Mucosa of descending colon (tissue), 3 donors: ENCODE measurements at regions not wholly inside any gene's neighbourhood (a gene's known extent, or its start where the extent isn't known, plus 50 kb on each side); places are given as distances from the start of the nearest gene placed in this dataset.

Experiments
- ATAC-seq: fragments of 200-7000 bp; cut with Tn5 transposase; one replicate; pipeline ENCODE4 v1.9.1; 2020; ENCODE audit warnings: mild to moderate bottlenecking, moderate library complexity
- DNase-seq, 3 donors: peaks; one replicate each; pipeline ENCODE4 v3.0.0-alpha.2; 2020
- H3K36me3 ChIP-seq: fragments of 200-600 bp; one replicate; pipeline ENCODE4 v1.8.0; 2021; ENCODE audit warnings: low read depth, mild to moderate bottlenecking
- H3K4me1 ChIP-seq: fragments of 200-600 bp; one replicate; pipeline ENCODE4 v1.8.0; 2021; ENCODE audit warnings: low read depth, mild to moderate bottlenecking
- H3K4me3 ChIP-seq: fragments of 200-600 bp; one replicate; pipeline ENCODE4 v1.8.0; 2021; ENCODE audit warnings: mild to moderate bottlenecking
- H3K9me3 ChIP-seq: fragments of 200-600 bp; one replicate; pipeline ENCODE4 v1.8.0; 2021; ENCODE audit warnings: mild to moderate bottlenecking
- CTCF ChIP-seq: fragments of 200-600 bp; IDR thresholded peaks from one replicate; pipeline ENCODE4 v1.8.0; 2022; ENCODE audit warnings: antibody characterized with exemption, mild to moderate bottlenecking
- intact Hi-C, 2 donors: fragments of 100-400 bp; cut with DNase I in 1 of 2; cut with micrococcal nuclease in 1 of 2; formaldehyde crosslinking; loops; one replicate each; pipeline versions ENCODE4 v1.11.0 to v1.11.1; 2022; cut with DNase I, micrococcal nuclease
- donor health status: DM: no; HTN: no; CAD: no; lungs with moderate emphysema.
- donor health status: DM: no; HTN: no; CAD: no.
- donor health status: DM: no; HTN: yes; CAD: no.

GRCh38 chr11:92406472-92406871, 181.9 kb downstream of the FAT3 start:
- no peaks in the 10 kb centered on the region for H3K9me3 ChIP-seq
- H3K36me3 ChIP-seq = no peaks in the 10 kb centered on the region
- no peaks in the 10 kb centered on the region for H3K4me1 ChIP-seq
- no peak for TF ChIP-seq CTCF
- ATAC-seq = no peak
- no peak for DNase-seq
- intact Hi-C loops = no loop called here
- no peak overlapping the region for H3K4me3 ChIP-seq

GRCh38 chr11:92409355-92409754, 184.7 kb downstream of the FAT3 start:
- Histone ChIP-seq H3K4me1 (no peaks in the 10 kb centered on the region), H3K4me3 (no peak overlapping the region), H3K36me3 (no peaks in the 10 kb centered on the region), H3K9me3 (no peaks in the 10 kb centered on the region)
- no peak for DNase-seq
- intact Hi-C loops = no loop called here
- ATAC-seq = no peak
- TF ChIP-seq CTCF = no peak

GRCh38 chr11:92409956-92410355, 185.3 kb downstream of the FAT3 start:
- Histone ChIP-seq H3K4me3 (no peak overlapping the region), H3K4me1 (no peaks in the 10 kb centered on the region), H3K9me3 (no peaks in the 10 kb centered on the region), H3K36me3 (no peaks in the 10 kb centered on the region)
- TF ChIP-seq CTCF = no peak
- DNase-seq = no peak
- ATAC-seq = no peak
- intact Hi-C loops = no loop called here

GRCh38 chr11:92410526-92410925, 185.9 kb downstream of the FAT3 start:
- no peak for ATAC-seq
- intact Hi-C loops = no loop called here
- H3K4me1 ChIP-seq = no peaks in the 10 kb centered on the region
- no peak overlapping the region for H3K4me3 ChIP-seq
- DNase-seq = no peak
- no peaks in the 10 kb centered on the region for H3K9me3 ChIP-seq
- no peak for TF ChIP-seq CTCF
- no peaks in the 10 kb centered on the region for H3K36me3 ChIP-seq

- intact Hi-C loops = no loop called here
- Histone ChIP-seq H3K36me3 (no peaks in the 10 kb centered on the region), H3K9me3 (no peaks in the 10 kb centered on the region), H3K4me1 (no peaks in the 10 kb centered on the region), H3K4me3 (no peak overlapping the region)
- no peak for TF ChIP-seq CTCF
- ATAC-seq = no peak
- DNase-seq = no peak
Observed at GRCh38 chr11:92411431-92411830, 186.8 kb downstream of the FAT3 start.

- H3K4me1 ChIP-seq = no peaks in the 10 kb centered on the region
- DNase-seq (no peak), ATAC-seq (no peak)
- no peaks in the 10 kb centered on the region for H3K36me3 ChIP-seq
- H3K9me3 ChIP-seq = no peaks in the 10 kb centered on the region
- intact Hi-C loops = no loop called here
- no peak overlapping the region for H3K4me3 ChIP-seq
- no peak for TF ChIP-seq CTCF
Observed at GRCh38 chr11:92413757-92414513, 189.3 kb downstream of the FAT3 start.
